AG09309 (cell line): ENCODE measurements at regions not wholly inside any gene's neighbourhood (a gene's known extent, or its start where the extent isn't known, plus 50 kb on each side); places are given as distances from the start of the nearest gene placed in this dataset.

Experiments
- DNase-seq: peaks from one replicate; pipeline ENCODE4 v3.0.0-alpha.2; 2010; ENCODE audit warnings: low read depth
- H3K4me3 ChIP-seq: 2 replicates; pipeline ENCODE4 v1.5.1; 2011; ENCODE audit warnings: mild to moderate bottlenecking, low read depth, low read length, moderate library complexity; ENCODE audit not compliant: control insufficient read depth
- TF ChIP-seq, protein P1 (sequence below): IDR thresholded peaks from 2 replicates; pipeline ENCODE4 v1.5.1; 2011; ENCODE audit warnings: mild to moderate bottlenecking, low read depth, low read length, inconsistent platforms; ENCODE audit not compliant: insufficient read depth, control insufficient read depth; ENCODE audit errors: missing control alignments

DNA sequence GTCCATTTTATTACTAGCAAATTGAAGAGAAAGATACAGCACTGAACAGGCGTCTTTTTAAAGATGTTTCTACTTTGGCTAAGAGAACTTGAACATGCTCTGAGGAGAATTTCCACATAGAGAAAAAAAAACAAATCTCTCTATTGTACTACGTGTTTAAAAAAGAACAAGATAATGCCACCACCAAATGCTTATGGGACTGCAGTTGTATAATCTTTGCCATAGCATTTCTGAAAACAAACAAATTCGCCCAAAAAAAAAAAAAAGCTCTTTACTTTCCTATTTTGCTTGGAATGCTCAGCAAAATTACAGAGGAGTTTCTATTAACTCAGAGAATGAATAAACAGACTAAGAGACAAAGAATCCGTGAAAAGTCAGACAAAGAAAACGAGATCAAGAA is 114.2 kb downstream of the CNTN3 start:
- H3K4me3 ChIP-seq: no peak overlapping the region
- DNase-seq: no peak
- TF ChIP-seq, protein P1, sequence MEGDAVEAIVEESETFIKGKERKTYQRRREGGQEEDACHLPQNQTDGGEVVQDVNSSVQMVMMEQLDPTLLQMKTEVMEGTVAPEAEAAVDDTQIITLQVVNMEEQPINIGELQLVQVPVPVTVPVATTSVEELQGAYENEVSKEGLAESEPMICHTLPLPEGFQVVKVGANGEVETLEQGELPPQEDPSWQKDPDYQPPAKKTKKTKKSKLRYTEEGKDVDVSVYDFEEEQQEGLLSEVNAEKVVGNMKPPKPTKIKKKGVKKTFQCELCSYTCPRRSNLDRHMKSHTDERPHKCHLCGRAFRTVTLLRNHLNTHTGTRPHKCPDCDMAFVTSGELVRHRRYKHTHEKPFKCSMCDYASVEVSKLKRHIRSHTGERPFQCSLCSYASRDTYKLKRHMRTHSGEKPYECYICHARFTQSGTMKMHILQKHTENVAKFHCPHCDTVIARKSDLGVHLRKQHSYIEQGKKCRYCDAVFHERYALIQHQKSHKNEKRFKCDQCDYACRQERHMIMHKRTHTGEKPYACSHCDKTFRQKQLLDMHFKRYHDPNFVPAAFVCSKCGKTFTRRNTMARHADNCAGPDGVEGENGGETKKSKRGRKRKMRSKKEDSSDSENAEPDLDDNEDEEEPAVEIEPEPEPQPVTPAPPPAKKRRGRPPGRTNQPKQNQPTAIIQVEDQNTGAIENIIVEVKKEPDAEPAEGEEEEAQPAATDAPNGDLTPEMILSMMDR: no peak

DNA sequence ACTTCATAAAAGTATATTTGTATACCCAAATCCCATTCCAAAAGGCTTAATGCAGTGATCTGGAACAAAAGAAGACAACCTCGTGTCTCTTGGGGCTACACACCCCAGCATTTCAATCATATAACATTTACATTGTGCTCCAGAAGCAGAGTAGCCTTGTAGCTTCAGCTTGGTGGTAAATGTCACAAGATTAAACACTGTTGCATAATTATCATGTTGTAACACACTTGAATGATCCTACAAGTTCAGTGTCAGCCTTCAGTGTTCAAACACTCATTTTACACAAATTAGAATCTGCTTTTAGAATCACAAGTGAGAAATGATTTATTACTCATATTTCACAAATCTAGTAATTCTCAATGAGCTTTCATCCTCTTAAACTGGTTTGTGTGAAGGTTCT is 122.6 kb downstream of the CNTN3 start:
- TF ChIP-seq, protein P1: no peak
- H3K4me3 ChIP-seq: no peak overlapping the region
- DNase-seq: no peak

DNA sequence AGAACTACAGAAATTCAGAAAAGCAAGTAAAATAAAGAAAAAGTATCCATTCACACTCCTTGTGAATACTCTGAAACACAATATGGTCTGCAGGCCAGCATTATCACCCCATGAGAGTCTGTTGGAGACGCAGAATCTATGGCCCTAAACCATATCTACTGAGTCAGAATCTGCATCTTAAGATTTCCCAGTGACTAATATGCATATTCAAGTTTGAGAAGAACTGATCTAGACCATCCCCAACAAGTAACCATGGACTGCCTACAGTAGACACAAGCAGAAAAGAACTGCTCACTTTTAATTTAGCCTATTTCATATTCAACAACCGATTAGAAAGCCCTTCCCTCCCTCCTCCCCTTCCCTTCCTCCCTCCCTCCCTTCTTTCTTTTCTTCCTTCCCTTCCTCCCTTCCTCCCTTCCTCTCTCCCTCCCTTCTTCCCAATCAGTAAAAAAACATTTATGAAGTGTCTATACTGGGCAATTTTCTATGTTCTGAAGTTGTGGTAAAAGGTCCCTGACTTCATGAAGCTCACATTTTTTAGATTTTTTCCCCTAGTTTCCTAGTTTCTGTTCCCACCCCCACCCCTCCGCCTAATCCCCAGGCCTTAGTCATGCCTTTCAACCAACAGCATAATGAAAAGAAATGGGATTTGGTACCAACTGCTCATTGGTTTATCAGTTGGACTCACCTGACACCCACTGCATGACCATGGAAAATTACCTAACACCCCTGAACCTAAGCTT is 125.2 kb downstream of the CNTN3 start:
- no peak overlapping the region for H3K4me3 ChIP-seq
- TF ChIP-seq, protein P1: no peak
- DNase-seq: no peak

DNA sequence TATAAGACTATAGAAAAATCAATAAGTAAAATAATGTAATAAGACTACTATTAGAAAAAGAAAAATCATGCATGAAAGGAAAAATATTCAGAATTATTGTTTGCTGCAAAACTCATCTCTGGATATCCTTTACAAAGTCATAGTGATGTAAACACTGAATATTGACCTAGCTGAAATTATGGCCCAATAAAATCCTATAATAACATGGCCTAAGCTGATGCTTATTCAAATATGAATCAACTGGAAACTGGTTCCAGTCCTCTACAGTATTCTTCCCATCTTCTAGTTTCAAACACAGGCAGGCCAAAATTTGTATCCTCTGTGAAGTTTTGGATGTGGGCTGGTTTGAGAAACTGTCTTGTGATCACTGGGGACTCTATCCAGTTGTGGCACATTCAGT is 134.5 kb downstream of the CNTN3 start:
- no peak overlapping the region for H3K4me3 ChIP-seq
- TF ChIP-seq, protein P1: no peak
- no peak for DNase-seq

DNA sequence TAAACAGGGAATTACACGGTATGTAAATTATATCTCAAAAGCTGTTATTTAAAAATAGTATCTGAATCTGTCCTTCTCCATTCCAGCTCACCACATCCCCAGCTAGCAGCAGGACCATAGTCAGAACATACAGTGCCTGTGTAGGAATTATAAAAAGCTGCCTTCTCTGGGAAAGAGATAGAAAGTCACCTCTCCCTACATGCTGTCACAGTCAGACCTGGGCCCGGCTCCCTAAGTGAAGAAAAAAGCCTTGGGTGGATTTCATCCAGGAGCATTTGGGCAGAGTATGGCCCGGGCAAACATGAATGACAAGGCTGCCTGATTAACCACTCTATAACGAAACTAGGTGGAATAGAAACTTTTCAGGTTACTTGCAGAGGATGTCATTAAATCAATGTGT is 144.1 kb downstream of the CNTN3 start:
- TF ChIP-seq, protein P1: no peak
- no peak for DNase-seq
- no peak overlapping the region for H3K4me3 ChIP-seq

DNA sequence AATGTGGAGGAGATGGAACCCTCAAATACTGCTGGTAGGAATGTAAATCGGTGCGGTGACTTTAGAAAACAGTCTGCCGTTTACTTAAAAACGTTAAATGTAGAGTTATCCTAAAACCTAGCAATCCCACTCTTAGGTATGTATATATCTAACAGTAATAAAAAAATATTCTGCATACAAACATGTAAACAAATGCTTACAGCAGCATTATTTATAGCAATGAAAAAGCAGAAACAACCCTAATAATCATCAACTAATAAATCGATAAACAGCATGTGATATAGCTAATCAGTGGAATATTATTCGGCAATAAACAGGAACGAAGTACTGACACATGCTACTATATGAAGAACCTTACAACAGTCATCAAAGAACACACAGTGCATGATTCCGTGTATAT is 144.7 kb downstream of the CNTN3 start:
- TF ChIP-seq, protein P1: no peak
- no peak overlapping the region for H3K4me3 ChIP-seq
- no peak for DNase-seq
